ENCODE measurements at regions not wholly inside any gene's neighbourhood (a gene's known extent, or its start where the extent isn't known, plus 50 kb on each side); places are given as distances from the start of the nearest gene placed in this dataset.

DNA sequence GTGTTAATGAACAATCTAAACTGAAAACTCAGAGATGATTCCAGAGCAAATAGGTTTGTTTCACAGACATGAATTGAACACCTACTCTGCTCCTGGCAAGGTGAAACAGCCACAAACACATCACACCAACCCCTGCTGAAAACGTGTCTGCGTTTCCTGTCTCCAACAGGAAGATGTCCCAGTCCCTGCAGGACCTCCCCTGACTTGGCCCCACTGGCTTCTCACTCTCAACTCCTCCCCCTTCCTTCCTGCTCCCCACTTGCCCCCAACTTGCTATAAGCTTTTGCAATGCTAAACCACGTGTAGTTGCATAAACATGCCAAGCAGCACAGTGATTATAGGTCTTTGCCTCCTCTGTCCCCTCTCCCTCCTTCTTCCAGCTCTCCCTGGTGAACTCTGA lies 567.6 kb downstream of the BCL11B start:
- H2AFZ ChIP-seq (ENCODE audit: low read depth, low read length) = no peak overlapping the region
- H4K20me1 ChIP-seq (ENCODE audit: insufficient read depth, low read length) = no peaks in the 10 kb centered on the region
- H3K27ac ChIP-seq (ENCODE audit: low read depth, low read length) = no peak overlapping the region
- DNase-seq (ENCODE audit: low read depth) = no peak
- Mint-ChIP-seq H3K4me3 (ENCODE audit: unreplicated experiment) (no peak overlapping the region), H3K27me3 (ENCODE audit: low read depth, unreplicated experiment) (peaks cover 22% of the 10 kb centered on the region), H3K4me1 (ENCODE audit: low read depth, unreplicated experiment) (no peaks in the 10 kb centered on the region), H3K9me3 (ENCODE audit: unreplicated experiment) (no peaks in the 10 kb centered on the region), H3K36me3 (ENCODE audit: low read depth, unreplicated experiment) (no peaks in the 10 kb centered on the region), H3K27ac (ENCODE audit: unreplicated experiment) (no peak overlapping the region)
- TF ChIP-seq, protein P1, sequence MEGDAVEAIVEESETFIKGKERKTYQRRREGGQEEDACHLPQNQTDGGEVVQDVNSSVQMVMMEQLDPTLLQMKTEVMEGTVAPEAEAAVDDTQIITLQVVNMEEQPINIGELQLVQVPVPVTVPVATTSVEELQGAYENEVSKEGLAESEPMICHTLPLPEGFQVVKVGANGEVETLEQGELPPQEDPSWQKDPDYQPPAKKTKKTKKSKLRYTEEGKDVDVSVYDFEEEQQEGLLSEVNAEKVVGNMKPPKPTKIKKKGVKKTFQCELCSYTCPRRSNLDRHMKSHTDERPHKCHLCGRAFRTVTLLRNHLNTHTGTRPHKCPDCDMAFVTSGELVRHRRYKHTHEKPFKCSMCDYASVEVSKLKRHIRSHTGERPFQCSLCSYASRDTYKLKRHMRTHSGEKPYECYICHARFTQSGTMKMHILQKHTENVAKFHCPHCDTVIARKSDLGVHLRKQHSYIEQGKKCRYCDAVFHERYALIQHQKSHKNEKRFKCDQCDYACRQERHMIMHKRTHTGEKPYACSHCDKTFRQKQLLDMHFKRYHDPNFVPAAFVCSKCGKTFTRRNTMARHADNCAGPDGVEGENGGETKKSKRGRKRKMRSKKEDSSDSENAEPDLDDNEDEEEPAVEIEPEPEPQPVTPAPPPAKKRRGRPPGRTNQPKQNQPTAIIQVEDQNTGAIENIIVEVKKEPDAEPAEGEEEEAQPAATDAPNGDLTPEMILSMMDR (IDR thresholded peaks at IDR 0.05; ENCODE audit: insufficient read depth, low read depth, low read length) = no peak
- no peak for TF ChIP-seq EZH2 (IDR thresholded peaks at IDR 0.05; ENCODE audit: insufficient read depth, low read length)
- no peaks in the 10 kb centered on the region for H3K27me3 ChIP-seq (ENCODE audit: insufficient read depth, low read length)
- no peak for FAIRE-seq
- H3K4me3 ChIP-seq (ENCODE audit: insufficient read depth, low read depth, low read length) = no peak overlapping the region
- H3K9ac ChIP-seq (ENCODE audit: low read length) = no peak overlapping the region
- no peaks in the 10 kb centered on the region for H3K36me3 ChIP-seq (ENCODE audit: insufficient read depth, low read length)
- H3K79me2 ChIP-seq (ENCODE audit: insufficient read depth, low read length) = no peaks in the 10 kb centered on the region
- no peak overlapping the region for H3K4me2 ChIP-seq (ENCODE audit: low read length)
- no peaks in the 10 kb centered on the region for H3K9me3 ChIP-seq (ENCODE audit: insufficient read depth, low read depth, low read length)
- no peaks in the 10 kb centered on the region for H3K4me1 ChIP-seq (ENCODE audit: insufficient read depth, low read length)

DNA sequence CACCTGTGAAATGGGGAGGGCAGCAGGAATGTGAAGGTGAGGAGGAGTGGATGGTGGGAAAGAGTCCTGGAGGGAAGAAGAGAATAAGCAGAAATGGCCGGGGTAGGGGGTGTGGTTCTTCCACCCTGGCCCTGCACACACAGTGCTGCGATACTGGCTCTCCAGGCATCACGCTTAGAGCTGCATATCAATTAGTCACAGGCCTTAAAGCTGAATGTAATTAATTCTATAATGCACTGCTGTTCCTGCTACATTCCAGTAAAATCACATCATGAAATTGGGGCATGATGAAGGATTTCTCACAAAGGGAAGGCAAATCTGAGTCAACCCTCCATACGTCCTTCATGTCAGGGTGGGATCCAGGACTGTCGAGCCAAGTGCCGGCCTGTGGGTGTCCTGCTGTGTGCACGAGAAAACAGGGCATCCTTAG lies 566.1 kb downstream of the BCL11B start:
- Mint-ChIP-seq H3K27ac (ENCODE audit: unreplicated experiment) (no peak overlapping the region), H3K27me3 (ENCODE audit: low read depth, unreplicated experiment) (peaks cover 13% of the 10 kb centered on the region), H3K4me1 (ENCODE audit: low read depth, unreplicated experiment) (no peaks in the 10 kb centered on the region), H3K4me3 (ENCODE audit: unreplicated experiment) (no peak overlapping the region), H3K9me3 (ENCODE audit: unreplicated experiment) (no peaks in the 10 kb centered on the region), H3K36me3 (ENCODE audit: low read depth, unreplicated experiment) (no peaks in the 10 kb centered on the region)
- FAIRE-seq = no peak
- Histone ChIP-seq H3K9me3 (ENCODE audit: insufficient read depth, low read depth, low read length) (no peaks in the 10 kb centered on the region), H3K4me1 (ENCODE audit: insufficient read depth, low read length) (no peaks in the 10 kb centered on the region), H3K4me3 (ENCODE audit: insufficient read depth, low read depth, low read length) (no peak overlapping the region), H3K9ac (ENCODE audit: low read length) (no peak overlapping the region), H3K36me3 (ENCODE audit: insufficient read depth, low read length) (no peaks in the 10 kb centered on the region), H3K4me2 (ENCODE audit: low read length) (no peak overlapping the region), H3K79me2 (ENCODE audit: insufficient read depth, low read length) (no peaks in the 10 kb centered on the region), H3K27me3 (ENCODE audit: insufficient read depth, low read length) (no peaks in the 10 kb centered on the region), H2AFZ (ENCODE audit: low read depth, low read length) (no peak overlapping the region), H3K27ac (ENCODE audit: low read depth, low read length) (no peak overlapping the region), H4K20me1 (ENCODE audit: insufficient read depth, low read length) (no peaks in the 10 kb centered on the region)
- TF ChIP-seq, protein P1 (IDR thresholded peaks at IDR 0.05; ENCODE audit: insufficient read depth, low read depth, low read length) = no peak
- TF ChIP-seq EZH2 (IDR thresholded peaks at IDR 0.05; ENCODE audit: insufficient read depth, low read length) = no peak
- DNase-seq (ENCODE audit: low read depth) = no peak

DNA sequence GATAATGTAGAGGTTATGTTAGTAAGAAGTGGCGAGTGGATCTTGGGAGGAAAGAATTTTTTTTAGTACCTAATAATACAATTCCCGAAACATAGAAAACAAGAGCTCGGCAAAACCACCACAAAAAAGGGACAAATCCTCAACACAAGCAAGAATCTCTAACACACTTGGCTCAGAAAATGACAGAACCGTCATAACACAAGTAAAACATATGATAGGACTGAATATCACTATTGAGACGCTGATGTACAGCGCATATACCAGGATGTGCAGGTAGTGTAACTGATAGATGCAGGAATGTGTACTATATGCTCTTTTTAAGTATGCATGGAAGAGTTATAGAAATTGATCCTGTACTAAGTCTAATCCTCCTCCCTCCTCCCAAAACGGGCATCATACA lies 564.5 kb downstream of the BCL11B start:
- peaks cover 7% of the 10 kb centered on the region for H3K27me3 Mint-ChIP-seq (ENCODE audit: low read depth, unreplicated experiment)
- Histone ChIP-seq H3K36me3 (ENCODE audit: insufficient read depth, low read length) (no peaks in the 10 kb centered on the region), H3K27ac (ENCODE audit: low read depth, low read length) (no peak overlapping the region), H3K4me1 (ENCODE audit: insufficient read depth, low read length) (no peaks in the 10 kb centered on the region), H2AFZ (ENCODE audit: low read depth, low read length) (no peak overlapping the region), H4K20me1 (ENCODE audit: insufficient read depth, low read length) (no peaks in the 10 kb centered on the region), H3K4me3 (ENCODE audit: insufficient read depth, low read depth, low read length) (no peak overlapping the region), H3K9me3 (ENCODE audit: insufficient read depth, low read depth, low read length) (peaks cover 4% of the 10 kb centered on the region), H3K4me2 (ENCODE audit: low read length) (no peak overlapping the region), H3K27me3 (ENCODE audit: insufficient read depth, low read length) (no peaks in the 10 kb centered on the region), H3K79me2 (ENCODE audit: insufficient read depth, low read length) (no peaks in the 10 kb centered on the region), H3K9ac (ENCODE audit: low read length) (no peak overlapping the region)
- no peak for DNase-seq (ENCODE audit: low read depth)
- H3K4me1 Mint-ChIP-seq (ENCODE audit: low read depth, unreplicated experiment) = peaks cover 4% of the 10 kb centered on the region
- H3K4me3 Mint-ChIP-seq (ENCODE audit: unreplicated experiment) = no peak overlapping the region
- H3K9me3 Mint-ChIP-seq (ENCODE audit: unreplicated experiment) = no peaks in the 10 kb centered on the region
- FAIRE-seq = no peak
- no peaks in the 10 kb centered on the region for H3K36me3 Mint-ChIP-seq (ENCODE audit: low read depth, unreplicated experiment)
- no peak for TF ChIP-seq EZH2 (IDR thresholded peaks at IDR 0.05; ENCODE audit: insufficient read depth, low read length)
- TF ChIP-seq, protein P1 (IDR thresholded peaks at IDR 0.05; ENCODE audit: insufficient read depth, low read depth, low read length) = no peak
- H3K27ac Mint-ChIP-seq (ENCODE audit: unreplicated experiment) = no peak overlapping the region

Data from astrocyte (in vitro differentiated cells and primary cell).